ENCODE measurements at regions not wholly inside any gene's neighbourhood (a gene's known extent, or its start where the extent isn't known, plus 50 kb on each side); places are given as distances from the start of the nearest gene placed in this dataset.

DNA sequence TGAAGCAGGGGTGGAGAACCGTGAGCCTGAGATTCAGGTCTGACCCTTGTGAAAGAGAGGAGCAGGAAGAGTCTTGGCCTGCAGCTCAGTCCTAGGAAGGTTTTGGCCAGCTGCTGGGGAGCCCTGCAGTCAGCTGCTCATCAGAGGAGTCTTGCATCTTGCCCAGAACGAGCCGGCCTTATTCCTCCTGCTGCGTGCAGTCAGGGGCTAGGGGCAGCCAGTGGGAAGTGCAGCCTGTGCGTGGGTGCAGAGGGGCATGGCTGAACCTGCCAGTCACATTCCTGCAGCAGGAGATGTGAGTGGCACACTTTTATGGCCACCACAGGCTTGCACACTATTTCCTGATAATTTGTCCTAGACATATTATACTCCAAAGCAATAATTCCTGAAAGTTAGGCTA lies 278.7 kb downstream of the NPR3 start:
- TF ChIP-seq, protein P1, sequence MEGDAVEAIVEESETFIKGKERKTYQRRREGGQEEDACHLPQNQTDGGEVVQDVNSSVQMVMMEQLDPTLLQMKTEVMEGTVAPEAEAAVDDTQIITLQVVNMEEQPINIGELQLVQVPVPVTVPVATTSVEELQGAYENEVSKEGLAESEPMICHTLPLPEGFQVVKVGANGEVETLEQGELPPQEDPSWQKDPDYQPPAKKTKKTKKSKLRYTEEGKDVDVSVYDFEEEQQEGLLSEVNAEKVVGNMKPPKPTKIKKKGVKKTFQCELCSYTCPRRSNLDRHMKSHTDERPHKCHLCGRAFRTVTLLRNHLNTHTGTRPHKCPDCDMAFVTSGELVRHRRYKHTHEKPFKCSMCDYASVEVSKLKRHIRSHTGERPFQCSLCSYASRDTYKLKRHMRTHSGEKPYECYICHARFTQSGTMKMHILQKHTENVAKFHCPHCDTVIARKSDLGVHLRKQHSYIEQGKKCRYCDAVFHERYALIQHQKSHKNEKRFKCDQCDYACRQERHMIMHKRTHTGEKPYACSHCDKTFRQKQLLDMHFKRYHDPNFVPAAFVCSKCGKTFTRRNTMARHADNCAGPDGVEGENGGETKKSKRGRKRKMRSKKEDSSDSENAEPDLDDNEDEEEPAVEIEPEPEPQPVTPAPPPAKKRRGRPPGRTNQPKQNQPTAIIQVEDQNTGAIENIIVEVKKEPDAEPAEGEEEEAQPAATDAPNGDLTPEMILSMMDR (conservative IDR thresholded peaks at IDR 0.05), result no peak
- no peak overlapping the region for H3K27ac ChIP-seq

DNA sequence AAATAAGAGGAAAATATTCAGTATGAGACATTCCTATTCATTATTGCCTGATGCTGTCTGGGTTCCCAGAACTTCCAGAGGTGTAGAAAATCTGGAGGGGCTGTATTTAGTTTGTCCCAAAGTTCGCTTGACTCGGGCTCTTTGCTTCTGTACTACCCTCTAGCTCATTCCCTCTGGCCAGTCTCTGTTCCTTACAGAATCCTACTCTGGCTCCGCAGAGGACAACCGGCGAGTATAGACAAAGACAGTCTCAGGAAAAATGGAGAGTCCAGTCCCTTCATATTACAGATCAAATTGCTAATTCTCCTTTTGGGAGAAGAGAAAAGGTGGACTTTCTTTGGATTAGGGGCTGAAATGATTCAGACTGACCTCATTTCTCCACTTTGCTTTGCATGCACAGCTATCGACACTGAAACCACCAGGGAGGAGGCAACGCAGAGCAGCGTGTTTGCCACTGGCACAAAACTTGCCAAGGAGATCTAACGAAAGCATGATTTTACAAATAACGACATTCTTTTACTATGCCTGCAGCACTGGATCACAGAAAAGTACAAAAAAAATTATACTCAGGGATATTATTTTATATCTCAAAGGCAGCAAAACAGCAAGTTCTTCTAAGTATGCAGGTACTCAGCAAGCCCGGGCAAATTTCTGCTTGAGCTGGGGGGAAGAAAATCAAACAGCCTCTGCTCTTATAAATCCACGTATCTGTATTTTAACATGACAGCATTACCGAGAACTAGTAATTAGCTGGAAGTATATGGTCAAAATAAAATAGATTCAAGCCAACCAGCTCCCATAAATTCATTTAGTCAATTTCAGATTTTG lies 279.7 kb downstream of the NPR3 start:
- no peak overlapping the region for H3K27ac ChIP-seq
- TF ChIP-seq, protein P1 (conservative IDR thresholded peaks at IDR 0.05), result no peak

DNA sequence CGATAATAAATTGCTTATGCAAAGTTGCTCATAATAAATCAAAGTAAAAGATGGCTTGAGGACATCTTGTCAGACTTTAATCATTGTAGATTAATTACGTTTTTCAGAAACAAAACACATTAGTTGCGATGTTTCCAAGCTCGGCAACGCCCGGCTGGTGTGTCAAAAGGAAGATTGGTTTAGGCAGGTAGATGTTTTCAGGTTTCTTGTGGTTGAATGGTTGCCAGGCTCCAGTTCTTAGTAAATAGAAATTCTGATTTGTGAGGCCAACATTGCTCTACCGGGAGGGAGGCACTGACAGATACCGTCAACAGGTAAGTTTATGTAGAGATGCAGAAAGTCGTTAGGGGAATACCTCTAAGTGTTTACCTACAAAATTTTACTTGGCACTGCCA lies 280.3 kb downstream of the NPR3 start:
- no peak overlapping the region for H3K27ac ChIP-seq
- TF ChIP-seq, protein P1 (conservative IDR thresholded peaks at IDR 0.05), result no peak

DNA sequence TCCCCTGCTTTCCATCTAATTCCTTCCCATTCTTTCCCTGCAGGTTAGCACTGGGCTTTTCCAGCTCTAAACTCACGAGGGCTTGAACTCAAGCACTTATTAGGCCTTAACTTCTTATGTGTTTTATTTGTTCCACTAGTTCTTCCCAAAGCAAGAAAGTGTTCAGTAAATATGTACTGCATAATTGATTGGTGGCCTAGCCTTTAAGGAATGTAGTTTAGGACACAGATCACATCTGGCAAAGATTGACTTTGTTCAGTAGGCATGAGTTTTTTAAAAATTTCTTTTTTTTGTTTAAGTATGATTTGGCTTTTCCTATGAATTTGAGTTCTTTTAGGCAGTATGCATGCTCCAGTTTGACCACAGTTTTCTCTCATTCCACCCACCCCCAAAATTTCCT lies 285.2 kb downstream of the NPR3 start:
- no peak overlapping the region for H3K27ac ChIP-seq
- TF ChIP-seq, protein P1 (conservative IDR thresholded peaks at IDR 0.05), result no peak

DNA sequence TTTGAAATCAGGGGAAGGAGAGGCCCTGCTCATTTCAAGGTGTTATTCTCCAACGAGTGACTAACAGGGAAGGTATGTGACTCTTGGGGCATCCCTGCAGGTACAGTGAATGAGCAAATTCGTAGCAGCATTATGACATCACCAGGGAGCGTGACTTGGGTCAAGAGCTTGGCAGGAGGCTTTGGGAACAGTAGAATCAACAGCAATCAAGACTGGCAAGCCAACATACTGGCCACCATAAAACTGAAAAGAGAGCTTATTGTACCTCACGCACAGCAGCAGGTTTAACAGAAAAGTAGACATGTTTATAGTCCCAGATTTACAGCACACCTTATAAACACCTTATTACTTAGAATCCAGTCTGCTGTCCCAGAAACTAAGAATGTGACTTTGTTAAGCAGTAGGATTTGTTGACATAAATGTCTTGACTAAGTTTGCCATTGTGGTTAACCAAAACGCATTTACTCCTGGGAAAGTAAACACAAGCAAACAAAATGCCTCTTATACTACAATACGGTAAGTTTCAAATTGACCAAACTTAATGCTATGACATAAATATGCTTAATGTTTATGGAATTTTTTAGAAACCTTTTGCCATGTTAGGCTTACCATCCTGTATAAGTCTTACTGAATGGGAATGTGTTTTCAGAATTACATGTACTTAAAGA lies 297.8 kb downstream of the NPR3 start:
- TF ChIP-seq, protein P1 (conservative IDR thresholded peaks at IDR 0.05), result no peak
- H3K27ac ChIP-seq, result no peak overlapping the region; the same call in 1 of the 2 replicates

DNA sequence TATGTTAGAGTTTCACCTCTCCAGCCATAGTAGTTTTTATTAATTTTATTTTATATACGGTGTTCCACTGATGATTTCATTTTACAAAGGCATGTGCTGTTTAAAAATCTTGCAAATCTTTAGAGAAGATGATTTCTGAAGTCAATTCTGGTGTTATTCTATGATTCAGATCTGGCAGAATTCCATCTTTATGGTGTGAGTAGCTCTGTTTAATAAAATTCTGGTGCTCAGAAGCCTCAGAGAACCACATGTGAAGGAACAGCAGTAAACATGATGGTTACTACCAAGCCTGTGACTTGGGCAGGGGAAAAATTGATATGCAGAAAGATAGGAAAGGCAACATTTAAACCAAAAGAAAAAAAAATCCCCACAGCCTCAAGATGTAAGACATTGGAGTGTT lies 299.7 kb downstream of the NPR3 start:
- TF ChIP-seq, protein P1 (conservative IDR thresholded peaks at IDR 0.05), result no peak
- H3K27ac ChIP-seq, result peak overlapping the region; percentile 69

DNA sequence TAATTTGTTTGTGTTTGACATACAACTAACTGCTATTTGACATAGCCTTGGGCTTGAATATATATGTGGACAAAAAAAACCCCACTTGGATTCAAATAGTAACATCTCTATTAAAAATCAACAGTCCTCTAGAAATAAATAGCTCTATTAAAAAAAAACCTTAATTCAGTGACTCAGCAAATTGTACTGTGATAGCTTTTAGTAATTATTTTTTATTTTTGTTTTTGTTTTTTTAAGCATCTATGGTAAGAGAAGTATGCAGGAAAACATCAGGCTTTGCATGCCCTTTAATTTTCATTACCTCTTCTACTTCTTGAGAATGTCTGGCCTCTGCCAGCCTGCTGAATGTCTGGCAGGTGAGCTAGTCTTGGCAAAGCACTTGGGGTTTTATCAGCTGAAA lies 300.7 kb downstream of the NPR3 start:
- peak overlapping the region; percentile 69 for H3K27ac ChIP-seq
- TF ChIP-seq, protein P1 (conservative IDR thresholded peaks at IDR 0.05), result no peak

Measured in VCaP (cell line).